GM19463 (cell line): ENCODE measurements at regions not wholly inside any gene's neighbourhood (a gene's known extent, or its start where the extent isn't known, plus 50 kb on each side); places are given as distances from the start of the nearest gene placed in this dataset.
A peak's percentile ranks its signal among the peaks of the same experiment; 100 is the strongest.

Source experiments
- ATAC-seq: cut with Tn5 transposase; IDR thresholded peaks from one replicate; pipeline ENCODE4 v1.9.1; 2021; ENCODE audit warnings: mild to moderate bottlenecking, moderate library complexity; ENCODE audit not compliant: unreplicated experiment

DNA sequence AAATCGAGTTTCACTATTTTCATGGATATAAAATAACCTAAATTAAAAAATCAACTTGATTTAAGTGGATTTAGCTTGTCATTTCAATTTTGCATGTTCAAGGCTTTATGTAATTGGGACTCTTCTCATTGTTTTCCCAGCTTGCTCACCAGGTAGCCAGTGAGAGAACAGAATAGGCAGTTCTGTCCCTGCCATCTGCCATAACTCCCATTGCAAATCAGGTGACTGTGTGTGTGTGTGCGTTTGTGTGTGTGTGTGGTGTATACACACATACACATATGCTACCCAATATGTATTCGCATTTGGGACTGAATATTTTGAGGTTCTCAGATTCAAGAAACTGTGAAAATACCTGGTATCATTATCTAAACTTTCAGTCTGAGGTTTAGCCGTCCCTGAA is 1069.8 kb downstream of the IGSF11 start:
- no peak for ATAC-seq

DNA sequence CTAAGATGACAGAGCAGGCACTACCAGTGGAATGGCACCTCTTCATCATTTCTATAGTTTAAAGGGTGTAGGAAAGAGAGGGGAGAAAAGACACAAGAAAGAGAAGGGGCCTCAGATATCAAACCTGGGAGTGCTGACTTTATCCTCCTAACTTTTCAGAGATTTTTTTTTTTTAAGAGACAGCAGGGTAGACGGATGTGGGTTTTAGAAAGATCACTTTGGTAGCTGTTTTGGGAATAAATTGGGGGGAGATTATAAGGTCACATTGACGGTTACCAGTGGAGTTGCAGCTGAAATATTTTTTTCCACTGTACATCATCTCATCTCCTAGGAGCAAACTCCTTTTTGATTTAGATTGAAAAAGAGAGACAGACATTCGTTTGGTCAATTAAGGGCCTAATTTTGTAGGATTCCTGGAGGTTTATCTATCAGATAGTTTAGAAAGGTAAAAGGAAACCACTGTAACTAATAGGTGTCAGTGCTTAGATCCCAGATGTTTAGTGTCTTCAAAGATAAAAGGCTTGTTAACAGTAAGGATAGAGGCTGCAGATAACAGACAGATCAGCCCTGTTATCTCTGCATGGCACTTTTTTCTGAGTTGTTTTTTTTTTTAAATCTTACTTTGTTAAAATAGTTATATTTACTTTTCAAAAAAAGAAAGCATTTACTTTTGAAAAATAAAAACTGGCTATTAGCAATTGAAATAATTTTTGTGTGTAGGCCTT is 1057.0 kb downstream of the IGSF11 start:
- ATAC-seq: no peak

DNA sequence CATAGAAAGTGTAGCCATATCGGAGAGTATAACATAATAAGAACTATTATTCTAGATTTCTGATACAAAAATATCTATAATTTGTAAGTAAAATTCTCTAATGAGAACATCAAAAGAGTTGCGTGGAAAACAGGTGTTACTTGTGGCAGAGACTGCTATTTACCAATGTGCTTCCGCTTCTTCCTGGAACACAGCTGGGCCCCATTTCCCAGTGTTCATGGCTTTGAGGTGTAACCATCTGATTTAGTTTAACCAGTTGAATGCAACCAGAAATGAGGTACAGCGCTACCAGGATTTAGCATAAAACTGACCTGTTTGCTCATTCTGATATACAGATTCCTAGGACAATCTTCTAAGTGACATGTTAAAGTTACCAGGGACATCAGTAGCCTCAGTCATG is 1055.2 kb downstream of the IGSF11 start:
- no peak for ATAC-seq

DNA sequence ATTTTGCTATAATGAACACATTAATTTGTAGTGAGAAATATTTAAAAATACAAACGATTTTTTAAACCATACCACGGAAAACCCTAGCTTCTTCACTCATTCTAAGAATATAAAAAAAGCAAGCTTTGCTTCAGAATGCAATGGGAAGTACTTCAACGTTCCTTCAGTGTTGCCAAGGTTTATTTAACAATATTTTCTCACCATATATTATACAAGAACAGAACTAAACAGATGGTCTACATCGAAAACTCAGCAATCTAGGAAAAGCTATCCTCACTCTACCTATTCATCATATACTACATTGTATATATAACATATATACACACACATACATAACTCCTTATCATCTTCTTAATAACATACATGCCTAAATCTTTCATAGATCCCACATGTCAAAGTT is 1047.4 kb downstream of the IGSF11 start:
- ATAC-seq: no peak

DNA sequence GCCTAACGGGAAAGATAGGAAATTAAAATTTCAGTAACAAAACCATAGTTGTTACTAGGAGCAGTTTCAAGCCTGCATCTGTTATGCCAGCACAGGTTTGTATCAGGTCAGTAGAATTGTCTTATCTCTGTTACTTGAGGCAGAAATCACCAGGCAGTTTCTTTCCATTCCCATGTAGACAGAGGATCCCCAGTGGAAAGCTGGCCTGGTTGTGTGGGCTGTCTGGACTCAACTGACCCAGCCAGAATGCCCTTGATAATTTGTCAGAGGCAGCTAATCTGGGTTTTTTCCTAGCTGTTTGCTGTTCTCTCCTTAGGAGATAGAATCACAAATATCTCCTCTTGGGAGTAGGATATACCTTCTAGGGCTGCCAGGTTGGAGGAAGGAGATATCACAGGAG is 1044.7 kb downstream of the IGSF11 start:
- no peak for ATAC-seq

DNA sequence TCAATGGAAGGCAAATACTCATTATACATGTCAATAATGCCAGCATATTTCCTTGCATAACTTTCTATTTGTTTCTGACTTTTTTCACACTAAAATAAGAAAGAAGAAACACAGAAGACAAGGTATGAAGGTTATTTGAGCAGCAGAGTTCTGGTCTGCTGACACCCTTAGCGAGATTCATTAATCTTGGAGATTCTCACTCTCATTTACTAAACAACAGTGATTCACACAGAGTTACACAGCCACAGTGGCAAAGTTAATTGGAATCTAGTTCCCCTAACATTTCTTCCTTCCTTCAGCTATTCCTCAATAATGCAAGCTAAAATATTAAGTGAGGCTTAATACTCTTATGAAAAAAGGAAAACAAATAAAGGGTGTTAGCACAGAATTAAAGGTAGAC is 1044.0 kb downstream of the IGSF11 start:
- no peak for ATAC-seq

DNA sequence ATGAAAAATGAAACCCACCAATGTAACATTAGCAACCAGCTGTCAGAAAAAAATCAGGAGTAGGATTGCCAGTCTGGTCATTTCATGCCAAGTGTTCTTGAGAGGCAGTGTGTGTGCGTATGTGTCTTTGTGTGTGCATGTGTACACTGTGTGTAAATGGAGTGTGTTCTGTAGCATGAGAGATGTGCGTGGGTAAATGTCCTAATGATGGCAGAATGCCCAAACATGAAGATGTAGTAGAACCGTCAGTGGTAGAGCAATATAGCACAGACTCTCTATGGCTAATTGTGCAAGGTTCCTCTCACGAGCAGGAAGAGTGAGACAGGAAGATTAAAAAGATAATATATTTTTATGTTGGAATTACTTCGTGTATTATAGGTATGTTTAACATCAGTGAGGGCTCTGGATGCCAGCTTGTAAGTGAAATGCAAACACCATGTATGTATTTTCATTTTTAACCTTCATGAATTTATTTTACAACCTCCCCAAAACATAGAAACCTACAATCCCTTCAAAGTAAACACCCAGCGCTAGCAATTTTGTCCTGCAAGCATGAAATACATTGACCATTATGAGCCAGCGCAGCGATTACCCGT is 1038.7 kb downstream of the IGSF11 start:
- ATAC-seq: no peak

DNA sequence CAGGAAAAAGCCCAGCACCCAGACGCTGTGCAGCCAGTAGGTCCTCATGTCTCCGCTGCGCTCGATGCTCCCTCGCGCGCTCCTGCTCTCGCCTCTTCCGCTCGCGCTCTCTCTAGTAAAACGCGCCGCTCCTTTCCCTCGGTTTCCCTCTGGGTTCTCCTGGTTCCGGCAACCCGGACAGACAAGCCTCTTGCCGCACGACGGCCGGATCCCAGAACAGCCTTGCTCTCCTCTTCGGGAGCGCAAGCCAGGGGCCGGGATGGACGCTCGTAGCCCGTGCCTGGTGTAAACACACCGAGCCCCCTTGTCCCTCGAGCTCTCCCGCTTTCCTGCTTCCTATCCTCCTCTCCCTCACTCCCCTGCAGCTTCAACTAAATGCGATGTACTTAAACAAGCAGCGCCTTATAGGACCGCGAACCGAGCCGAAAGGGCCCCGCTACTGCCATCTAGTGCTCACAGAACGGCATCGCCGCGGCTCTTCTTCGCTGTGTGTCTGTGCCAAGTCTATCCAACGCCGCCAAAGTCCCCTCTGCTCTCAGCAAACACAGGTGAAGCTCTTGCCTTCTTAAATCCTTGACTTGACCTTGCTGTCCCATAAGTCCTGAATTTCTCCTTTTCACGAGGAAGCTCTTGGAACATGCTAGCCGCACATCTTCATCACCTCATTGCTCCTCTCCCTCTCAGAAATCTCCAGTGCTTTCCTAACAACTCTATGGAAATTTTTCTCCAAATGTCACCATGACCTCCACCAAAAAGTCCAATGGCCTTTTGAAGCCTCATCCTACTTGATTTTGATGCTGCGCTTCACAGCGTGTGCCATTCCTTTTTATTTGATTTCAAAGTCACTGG is 1037.2 kb downstream of the IGSF11 start:
- ATAC-seq: peak; percentile 99

DNA sequence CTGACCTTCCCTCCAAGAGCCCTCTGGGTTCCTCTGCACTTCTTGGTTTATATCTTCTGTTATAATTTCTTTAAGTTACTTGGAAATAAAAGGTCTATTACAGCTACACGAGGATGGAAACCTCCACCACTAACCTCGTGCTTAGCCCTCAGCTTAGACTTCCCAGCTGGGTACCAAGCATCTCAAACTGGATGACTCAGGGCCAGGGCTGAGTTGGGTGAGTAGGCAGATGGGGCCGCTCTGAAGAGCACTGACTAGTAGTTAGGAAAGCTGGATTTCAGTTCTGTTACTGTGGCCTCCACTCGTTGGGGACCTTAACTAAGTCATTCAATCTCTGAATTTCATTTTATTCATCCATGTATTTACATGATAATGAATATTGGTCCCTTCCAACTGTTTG is 1036.6 kb downstream of the IGSF11 start:
- ATAC-seq: no peak

DNA sequence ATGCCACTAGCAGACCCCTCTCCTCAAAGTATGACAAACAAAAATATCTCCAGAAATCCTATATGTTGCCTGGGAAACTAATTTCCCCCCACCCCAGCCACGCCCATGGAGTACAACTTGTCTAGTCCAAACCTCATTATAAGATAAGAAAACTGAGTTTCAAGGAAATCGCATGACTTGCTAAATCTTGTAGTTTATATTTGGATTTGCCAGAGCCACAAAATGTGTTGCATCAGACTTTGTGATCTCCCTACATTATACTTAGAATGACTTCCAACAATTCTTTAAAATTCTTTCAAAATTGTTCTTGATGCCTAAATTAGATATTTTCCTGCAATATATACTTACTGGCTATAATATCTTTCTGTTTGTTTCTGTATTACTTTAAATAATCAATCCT is 1034.4 kb downstream of the IGSF11 start:
- no peak for ATAC-seq

DNA sequence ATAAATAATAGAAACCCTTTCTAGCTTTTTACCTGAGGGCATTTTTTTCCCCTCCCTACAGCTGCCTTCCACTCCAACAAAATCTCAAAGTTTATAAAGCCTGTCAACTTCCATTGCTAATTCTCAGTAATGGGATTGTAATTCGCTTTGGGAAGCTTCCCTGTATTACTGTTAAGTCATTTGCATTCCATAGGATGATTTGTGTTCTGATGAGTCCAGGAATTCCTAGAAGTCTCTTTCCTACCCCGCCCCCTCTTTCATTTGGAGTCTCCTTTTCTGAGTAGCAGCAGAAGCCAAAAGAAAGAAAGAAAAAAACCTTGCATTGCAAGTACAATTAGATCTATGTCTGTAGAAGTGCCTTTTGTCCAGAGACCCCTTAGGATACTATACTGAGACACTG is 1033.3 kb downstream of the IGSF11 start:
- ATAC-seq: no peak

DNA sequence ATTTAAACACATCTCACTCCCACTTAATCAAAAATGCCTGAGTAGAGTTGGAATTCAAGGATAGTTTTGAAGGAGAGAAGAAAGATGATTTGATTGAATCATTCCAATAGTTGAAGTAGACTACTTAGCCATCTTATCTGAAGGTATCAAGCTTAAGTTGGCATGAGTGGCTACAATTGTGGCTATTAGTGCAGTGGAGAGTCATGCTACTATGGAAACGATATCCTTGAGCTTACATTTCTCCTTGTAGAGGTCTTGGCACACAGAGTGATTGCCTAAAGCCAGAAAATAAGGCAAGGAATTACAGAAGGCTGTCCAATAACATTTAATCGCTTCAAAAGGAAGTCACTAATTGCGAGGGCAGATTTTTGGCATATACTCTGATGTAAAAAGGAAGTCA is 1022.7 kb downstream of the IGSF11 start:
- ATAC-seq: no peak

DNA sequence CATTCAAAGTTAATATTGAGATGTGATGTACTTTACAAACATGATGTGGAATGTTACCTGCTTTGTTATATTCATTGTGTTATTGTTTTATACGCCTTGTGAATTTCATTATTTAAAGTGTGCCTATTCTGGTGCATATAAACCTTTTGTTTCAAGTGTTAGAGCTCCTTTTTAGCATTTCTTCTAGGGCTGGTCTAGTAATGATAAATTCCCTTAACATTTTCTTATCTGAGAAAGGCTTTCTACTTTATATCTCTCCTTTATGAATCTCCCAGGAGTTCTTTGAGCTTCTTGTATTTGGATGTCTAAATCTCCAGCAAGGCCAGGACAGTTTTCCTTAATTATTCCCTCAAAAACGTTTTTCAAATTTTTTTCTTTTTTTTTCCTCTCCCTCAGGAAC is 1005.6 kb downstream of the IGSF11 start:
- ATAC-seq: no peak

DNA sequence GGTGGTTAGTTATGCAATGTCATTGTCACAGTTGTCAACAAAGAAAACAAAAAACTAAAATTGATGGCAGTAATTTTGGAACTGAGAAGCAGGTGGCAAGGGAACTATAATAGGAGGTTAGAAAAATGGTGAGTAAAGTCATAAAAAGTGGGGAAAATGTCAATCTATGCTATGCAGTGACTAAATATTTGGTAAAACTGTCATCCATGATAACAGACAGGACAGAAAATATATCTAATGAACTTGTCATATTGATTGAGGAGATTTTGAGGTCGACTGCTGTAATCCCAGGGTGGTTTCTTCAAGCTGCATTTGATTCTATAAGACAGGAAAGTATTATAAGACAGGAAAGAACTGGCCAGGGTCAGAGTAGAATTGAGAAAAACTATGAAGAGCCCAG is 998.4 kb downstream of the IGSF11 start:
- ATAC-seq: no peak

DNA sequence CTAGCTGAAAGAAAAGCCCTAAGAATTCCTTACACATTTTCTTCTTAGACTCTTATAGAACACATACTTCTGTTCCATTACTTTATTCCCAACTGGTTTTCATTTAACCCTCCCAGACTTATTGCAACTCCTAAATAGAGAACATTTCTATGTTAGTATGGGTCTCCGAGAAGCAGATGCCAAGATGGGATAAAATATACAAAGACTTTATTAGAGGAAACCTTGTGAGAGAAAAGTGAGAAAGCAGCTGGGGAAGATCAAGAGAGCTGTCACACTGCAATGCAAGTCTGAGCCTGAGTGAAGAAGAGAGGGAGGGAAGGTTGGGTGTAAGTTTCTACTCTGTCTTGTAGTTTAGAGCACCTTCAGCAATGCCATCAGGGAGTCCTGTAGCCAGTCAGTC is 979.3 kb downstream of the IGSF11 start:
- ATAC-seq: no peak

DNA sequence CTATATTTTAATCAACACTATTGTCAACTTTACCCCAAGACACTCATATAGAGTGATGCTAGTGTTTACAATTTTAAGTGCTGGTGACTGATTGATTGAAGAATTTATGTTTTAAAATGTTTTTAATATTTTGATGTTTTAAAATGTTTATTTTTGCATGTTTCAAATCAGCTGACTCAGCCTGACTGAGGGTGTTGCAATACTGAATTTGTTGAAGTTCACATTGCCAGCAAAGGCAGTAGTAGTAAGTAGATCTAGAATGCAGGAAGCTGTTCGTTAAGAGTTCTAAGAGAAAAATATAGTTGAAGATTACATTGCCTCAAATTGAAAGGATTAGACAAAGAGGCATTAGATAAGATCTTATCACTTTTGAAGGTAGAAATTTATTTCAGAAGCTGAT is 977.6 kb downstream of the IGSF11 start:
- ATAC-seq: no peak

DNA sequence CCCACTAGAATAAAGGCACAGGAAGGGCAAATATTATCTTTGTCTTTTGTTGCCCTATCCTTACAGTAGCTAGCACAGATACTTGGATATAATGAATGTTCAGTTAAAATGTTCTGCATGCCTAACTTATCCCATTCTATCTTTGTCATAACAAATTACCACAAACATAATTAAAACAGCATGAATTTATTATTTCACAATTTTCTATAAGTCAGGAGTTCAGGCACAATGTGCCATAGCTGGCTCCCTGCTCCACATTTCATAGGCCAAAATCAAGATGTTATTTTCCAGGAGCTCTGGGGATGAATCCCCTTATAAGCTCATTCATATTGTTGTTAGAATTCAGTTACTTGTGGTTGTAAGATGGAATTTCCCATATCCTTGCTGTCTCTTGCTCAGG is 975.5 kb downstream of the IGSF11 start:
- ATAC-seq: no peak

DNA sequence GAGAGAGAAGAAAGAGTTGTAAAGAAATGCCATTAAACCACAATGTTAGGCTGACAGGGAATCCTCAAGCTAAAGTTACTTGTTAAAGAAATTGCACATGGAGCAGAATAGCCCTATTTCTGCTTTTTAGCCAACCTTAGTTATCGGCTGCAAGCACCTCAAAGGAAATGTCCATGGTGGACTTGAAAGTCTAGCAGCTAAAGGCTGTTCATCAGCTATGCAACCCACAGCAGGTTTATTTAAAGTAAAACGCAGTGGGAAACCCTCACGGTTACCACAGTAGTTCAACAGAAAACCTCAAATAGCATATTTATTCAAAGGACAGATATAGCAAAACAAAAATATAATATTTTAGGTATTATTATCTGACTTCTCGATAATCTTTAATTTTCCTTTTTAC is 967.2 kb downstream of the IGSF11 start:
- ATAC-seq: no peak

DNA sequence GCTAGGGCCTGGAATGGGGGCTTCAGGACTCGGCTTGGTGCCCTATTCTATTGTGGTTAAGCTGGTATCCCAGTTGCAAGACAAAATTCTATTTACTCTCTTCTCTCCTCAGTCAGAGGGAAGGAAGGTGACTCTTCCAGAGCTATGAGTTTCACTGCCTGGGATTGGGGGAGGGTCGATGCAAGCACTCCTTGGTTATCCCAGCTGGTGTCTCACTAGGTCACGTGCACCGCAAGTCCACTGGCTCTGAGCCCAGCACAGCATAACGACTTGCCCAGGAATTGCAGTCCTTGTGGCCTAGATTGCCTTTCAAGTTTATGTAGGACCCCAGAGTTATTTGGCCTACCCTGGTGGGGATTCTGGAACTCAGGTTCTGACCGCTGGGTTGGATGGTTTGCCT is 958.8 kb downstream of the IGSF11 start:
- ATAC-seq: no peak

DNA sequence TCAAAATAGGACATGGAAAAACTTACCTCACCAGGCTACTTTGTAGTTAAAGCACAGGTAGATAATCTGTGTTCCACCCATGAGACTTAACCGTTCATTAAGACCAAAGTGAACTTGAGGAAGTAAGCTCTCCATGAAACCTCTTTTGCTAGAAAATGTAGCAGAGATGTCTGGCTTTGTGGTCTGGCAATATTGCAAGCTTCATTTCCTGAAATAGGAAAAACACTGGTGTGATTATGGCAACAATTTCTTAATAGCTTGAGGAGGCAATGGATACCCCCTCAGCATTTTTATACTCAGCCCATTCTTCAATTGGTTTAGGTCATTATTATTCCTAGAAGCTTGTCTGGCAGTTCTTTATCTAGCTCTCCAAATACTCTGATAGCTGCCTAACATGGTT is 957.3 kb downstream of the IGSF11 start:
- no peak for ATAC-seq

DNA sequence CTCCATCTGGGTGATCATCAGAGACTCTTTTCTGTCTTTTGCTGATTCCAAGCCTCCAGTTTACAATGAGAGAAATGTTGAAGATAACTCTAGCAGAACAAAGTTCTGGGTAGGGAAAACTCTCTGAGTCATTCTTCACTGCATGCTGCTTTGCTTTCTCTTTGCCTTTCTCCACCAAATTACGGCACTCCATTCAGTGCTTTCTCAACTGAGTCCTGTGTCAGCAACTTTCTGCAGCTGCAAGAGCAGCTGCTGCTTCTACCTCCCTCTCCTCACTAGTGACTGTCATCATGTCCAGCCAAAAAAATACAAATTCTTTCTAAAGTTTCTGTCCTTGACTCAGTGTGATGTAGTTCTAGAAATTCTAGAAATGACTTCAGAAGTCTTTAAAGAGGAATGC is 953.8 kb downstream of the IGSF11 start:
- ATAC-seq: no peak

DNA sequence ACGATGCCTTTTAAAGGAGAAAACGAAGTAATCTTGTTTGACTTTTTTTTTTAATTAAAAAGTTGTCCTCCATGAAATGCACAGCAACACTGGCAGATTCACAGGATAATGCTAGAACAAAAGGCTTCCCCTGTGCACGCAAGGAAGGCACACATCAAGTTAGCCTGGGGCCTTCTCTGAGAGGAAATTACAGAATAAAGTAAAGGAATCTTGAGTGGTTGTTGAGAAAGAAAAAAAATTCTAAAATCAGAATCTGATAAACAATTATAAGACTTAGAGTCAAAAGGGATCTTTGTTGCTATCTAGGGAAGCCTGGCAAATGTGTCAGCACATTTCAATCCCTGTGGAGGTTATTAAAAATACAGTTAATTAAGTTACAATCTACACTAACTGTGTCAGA is 946.0 kb downstream of the IGSF11 start:
- no peak for ATAC-seq
